ENCODE measurements at regions not wholly inside any gene's neighbourhood (a gene's known extent, or its start where the extent isn't known, plus 50 kb on each side); places are given as distances from the start of the nearest gene placed in this dataset.

DNA sequence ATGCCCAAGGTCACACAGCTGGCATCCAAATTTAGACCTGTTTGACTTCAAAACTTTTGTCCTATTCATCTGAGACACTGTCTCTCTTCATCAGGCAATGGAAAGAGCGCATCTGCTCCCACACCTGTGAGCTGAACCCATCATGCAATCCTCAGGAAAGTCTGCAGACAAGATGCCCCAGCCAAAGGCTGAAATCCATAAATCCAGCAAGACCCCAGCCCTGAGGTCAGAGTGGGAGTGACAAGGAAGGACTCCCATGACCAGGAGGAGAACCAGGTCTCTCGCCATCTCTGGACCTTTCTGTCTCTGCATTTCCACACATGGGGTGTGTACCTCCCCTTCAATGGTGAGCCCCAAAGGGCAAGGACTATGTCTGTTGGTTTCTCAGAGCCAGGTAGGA, 83.6 kb upstream of the HMGXB4 start:
- TF ChIP-seq, protein P1, sequence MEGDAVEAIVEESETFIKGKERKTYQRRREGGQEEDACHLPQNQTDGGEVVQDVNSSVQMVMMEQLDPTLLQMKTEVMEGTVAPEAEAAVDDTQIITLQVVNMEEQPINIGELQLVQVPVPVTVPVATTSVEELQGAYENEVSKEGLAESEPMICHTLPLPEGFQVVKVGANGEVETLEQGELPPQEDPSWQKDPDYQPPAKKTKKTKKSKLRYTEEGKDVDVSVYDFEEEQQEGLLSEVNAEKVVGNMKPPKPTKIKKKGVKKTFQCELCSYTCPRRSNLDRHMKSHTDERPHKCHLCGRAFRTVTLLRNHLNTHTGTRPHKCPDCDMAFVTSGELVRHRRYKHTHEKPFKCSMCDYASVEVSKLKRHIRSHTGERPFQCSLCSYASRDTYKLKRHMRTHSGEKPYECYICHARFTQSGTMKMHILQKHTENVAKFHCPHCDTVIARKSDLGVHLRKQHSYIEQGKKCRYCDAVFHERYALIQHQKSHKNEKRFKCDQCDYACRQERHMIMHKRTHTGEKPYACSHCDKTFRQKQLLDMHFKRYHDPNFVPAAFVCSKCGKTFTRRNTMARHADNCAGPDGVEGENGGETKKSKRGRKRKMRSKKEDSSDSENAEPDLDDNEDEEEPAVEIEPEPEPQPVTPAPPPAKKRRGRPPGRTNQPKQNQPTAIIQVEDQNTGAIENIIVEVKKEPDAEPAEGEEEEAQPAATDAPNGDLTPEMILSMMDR (IDR thresholded peaks at IDR 0.05): no peak
- TF ChIP-seq ZFX (IDR thresholded peaks at IDR 0.05; ENCODE audit: borderline replicate concordance): no peak

Data from 22Rv1 (cell line).